Tibial nerve (tissue), 4 donors: ENCODE measurements at regions not wholly inside any gene's neighbourhood (a gene's known extent, or its start where the extent isn't known, plus 50 kb on each side); places are given as distances from the start of the nearest gene placed in this dataset.

Experiments used
- CTCF ChIP-seq, 5 experiments: fragments of 200-600 bp in 3 of 5; fragments of 450-650 bp in 2 of 5; sonication (generic) in 3 of 5; IDR thresholded peaks; one replicate each; pipeline ENCODE4 v1.5.1; 2016 to 2019; ENCODE audit warnings: antibody characterized with exemption in 5 of 5, mild to moderate bottlenecking in 3 of 5, moderate library complexity in 2 of 5
- EP300 ChIP-seq, 2 donors: sonication (generic); formaldehyde crosslinking; IDR thresholded peaks; one replicate each; pipeline ENCODE4 v1.6.1; 2017; ENCODE audit warnings: antibody characterized with exemption in 2 of 2, mild to moderate bottlenecking in 1 of 2
- POLR2A ChIP-seq, 2 donors: fragments of 450-650 bp; IDR thresholded peaks; one replicate each; pipeline ENCODE4 v1.6.1; 2017; ENCODE audit warnings: antibody characterized with exemption in 2 of 2, mild to moderate bottlenecking in 2 of 2, moderate library complexity in 2 of 2

- TF ChIP-seq CTCF (IDR thresholded peaks at IDR 0.05) (no peak), POLR2A (IDR thresholded peaks at IDR 0.05) (no peak), EP300 (IDR thresholded peaks at IDR 0.05) (no peak)
These were observed 1197.4 kb downstream of the SUCLG1 start for GRCh38 chr2:83261591-83262136.
